Skeletal muscle tissue (tissue), 3 donors: ENCODE measurements at regions not wholly inside any gene's neighbourhood (a gene's known extent, or its start where the extent isn't known, plus 50 kb on each side); places are given as distances from the start of the nearest gene placed in this dataset.
"Not testable (repeated sequence)": the region's sequence is repeated elsewhere in the genome, so short reads cannot be mapped to it uniquely, and the experiment has no call there.

Source experiments
- H3K27ac ChIP-seq: one replicate; pipeline ENCODE4 v1.7.0; 2013; ENCODE audit warnings: mild to moderate bottlenecking, low read depth, low read length, inconsistent platforms
- H3K27me3 ChIP-seq, 3 donors: one replicate each; pipeline ENCODE4 v1.7.0; 2013; ENCODE audit warnings: low read length in 3 of 3; ENCODE audit not compliant: control insufficient read depth in 3 of 3, insufficient read depth in 3 of 3
- H3K36me3 ChIP-seq, 3 donors: one replicate each; pipeline ENCODE4 v1.7.0; 2013; ENCODE audit warnings: low read length in 3 of 3; ENCODE audit not compliant: control insufficient read depth in 3 of 3, insufficient read depth in 3 of 3
- H3K4me1 ChIP-seq, 3 donors: one replicate each; pipeline ENCODE4 v1.7.0; 2013; ENCODE audit warnings: low read length in 3 of 3, mild to moderate bottlenecking in 3 of 3; ENCODE audit not compliant: control insufficient read depth in 3 of 3, insufficient read depth in 3 of 3
- H3K4me3 ChIP-seq, 3 donors: one replicate each; pipeline ENCODE4 v1.7.0; 2013; ENCODE audit warnings: low read length in 3 of 3
- H3K9ac ChIP-seq, 3 donors: one replicate each; pipeline ENCODE4 v1.7.0; 2013; ENCODE audit warnings: low read length in 3 of 3, mild to moderate bottlenecking in 3 of 3, moderate library complexity in 2 of 3, low read depth in 1 of 3
- H3K9me3 ChIP-seq, 3 donors: one replicate each; pipeline ENCODE4 v1.7.0; 2013; ENCODE audit warnings: low read length in 3 of 3; ENCODE audit not compliant: control insufficient read depth in 3 of 3
- donor health status: Osteomylitis.

DNA sequence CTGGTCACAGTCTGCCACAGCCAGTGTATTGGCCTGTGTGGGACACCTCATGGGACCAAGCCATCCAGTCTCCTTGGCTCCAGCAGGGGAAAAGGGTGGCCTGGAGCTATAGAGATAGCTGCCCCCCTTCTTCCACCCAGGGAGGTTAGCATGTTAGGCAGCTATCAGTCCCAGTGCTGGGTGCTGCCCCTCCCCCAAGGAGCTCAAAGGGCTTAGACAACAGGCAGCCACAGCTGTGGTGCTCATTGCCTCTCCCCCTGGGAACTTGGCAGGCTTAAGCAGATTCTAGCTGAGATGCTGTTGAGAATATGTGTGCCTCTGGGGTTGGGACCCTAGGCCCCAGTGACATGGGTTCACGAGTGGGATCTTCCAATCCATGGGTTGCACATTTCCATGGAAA, 226.0 kb upstream of the PTGER4 start:
- H3K9ac ChIP-seq = no peak overlapping the region
- H3K4me3 ChIP-seq = no peak overlapping the region
- no peaks in the 10 kb centered on the region for H3K27me3 ChIP-seq
- H3K4me1 ChIP-seq = no peaks in the 10 kb centered on the region
- no peaks in the 10 kb centered on the region for H3K36me3 ChIP-seq
- peaks cover 0 to 2% (median 0%) of the 10 kb centered on the region in 3 donors for H3K9me3 ChIP-seq
- no peak overlapping the region for H3K27ac ChIP-seq

DNA sequence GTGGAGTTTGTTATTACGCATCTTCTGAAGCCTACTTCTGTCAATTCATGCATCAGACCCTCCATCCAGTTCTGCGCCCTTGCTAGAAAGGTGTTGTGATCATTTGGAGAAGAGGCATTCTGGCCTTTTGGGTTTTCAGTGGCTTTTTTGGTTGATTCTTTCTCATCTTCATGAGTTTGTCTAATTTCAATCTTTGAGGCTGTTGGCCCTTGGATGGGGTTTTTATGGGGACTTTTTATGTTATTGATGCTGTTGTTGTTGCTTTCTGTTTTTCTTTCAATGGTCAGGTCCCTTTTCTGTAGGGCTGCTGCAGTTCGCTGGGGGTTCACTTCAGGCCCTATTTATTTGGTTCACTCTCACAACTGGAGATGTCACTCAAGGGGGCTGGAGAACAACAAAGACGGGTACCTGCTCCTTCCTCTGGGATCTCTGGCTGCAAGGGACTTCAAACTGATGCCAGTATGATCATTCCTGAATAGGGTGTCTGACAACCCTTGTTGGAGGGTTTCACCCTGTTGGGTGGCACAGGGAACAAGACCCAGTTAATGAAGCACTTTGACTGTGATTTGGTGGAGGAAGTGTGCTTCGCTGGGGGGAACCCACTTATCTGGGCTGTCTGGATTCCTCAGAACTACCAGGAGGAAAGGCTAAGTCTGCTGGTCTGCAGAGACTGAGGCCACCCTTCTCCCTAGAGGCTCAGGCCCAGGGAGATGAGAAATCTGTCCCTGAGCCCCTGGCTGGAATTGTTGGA, 226.7 kb upstream of the PTGER4 start:
- no peaks in the 10 kb centered on the region for H3K36me3 ChIP-seq
- H3K27ac ChIP-seq = no peak overlapping the region
- no peak overlapping the region for H3K9ac ChIP-seq
- no peak overlapping the region for H3K4me3 ChIP-seq
- H3K4me1 ChIP-seq = no peaks in the 10 kb centered on the region
- no peaks in the 10 kb centered on the region for H3K27me3 ChIP-seq
- peaks cover 0 to 2% (median 0%) of the 10 kb centered on the region in 3 donors for H3K9me3 ChIP-seq

DNA sequence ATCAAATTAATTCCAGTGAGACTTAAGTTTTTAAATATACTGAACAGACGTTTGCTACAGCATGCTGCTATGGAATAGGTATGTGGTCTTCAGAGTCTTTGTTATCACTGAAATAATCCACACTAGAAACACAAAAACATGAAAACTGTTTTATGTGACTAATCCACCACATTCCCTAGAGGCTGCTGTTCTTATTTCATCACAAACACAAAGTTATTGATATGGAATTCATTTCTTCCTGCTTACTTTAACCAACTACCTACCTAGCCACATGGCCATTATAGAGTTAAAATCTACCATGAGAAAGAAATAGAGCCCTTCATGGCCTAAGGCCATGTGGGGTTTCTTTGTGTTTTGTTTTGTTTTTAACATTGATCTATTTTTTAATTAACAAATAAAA, 232.3 kb upstream of the PTGER4 start:
- Histone ChIP-seq H3K27me3 (no peaks in the 10 kb centered on the region), H3K4me3 (no peak overlapping the region), H3K9me3 (no peaks in the 10 kb centered on the region), H3K36me3 (no peaks in the 10 kb centered on the region), H3K9ac (no peak overlapping the region), H3K27ac (no peak overlapping the region), H3K4me1 (no peaks in the 10 kb centered on the region)

DNA sequence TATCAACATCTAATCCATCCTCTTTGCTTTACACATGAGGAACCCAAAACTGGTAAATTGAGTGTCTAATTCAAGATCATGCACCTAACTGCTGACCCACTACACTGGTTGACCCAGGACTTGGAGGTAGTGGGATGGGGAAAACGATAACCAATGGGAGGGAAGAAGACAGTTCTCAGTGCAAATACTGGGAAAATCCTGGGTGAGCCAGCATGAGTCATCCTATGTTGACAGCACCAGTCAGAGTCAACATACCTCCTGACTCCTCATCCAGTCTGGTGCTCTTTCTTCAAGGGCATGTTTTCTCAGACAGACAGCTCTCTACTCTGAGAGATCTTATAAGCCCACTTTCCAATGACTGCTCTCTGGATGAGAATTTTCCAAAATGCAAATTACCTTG, 232.8 kb upstream of the PTGER4 start:
- Histone ChIP-seq H3K9ac (no peak overlapping the region), H3K9me3 (no peaks in the 10 kb centered on the region), H3K36me3 (no peaks in the 10 kb centered on the region), H3K27ac (no peak overlapping the region), H3K4me1 (no peaks in the 10 kb centered on the region), H3K4me3 (no peak overlapping the region), H3K27me3 (no peaks in the 10 kb centered on the region)

DNA sequence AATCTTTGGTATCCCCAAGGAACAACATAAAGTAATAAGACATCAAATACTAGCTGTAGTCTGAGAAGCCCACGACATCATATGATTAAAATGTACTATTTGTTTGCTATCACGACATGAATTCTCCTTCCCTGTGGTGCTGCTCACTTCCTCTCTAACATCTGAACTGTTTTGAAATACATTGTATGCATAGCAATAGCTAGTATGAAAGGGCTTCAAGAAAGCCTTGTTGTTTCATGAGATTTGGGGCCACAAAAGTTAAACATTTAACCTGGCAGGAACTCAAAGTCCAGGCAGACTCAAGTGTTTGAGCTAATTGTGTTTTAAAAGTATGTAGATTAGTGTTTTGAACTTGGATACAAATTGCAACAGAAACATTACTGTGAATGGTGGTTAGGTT, 237.4 kb upstream of the PTGER4 start:
- Histone ChIP-seq H3K4me3 (no peak overlapping the region), H3K9me3 (no peaks in the 10 kb centered on the region), H3K27ac (no peak overlapping the region), H3K9ac (no peak overlapping the region), H3K27me3 (no peaks in the 10 kb centered on the region), H3K4me1 (no peaks in the 10 kb centered on the region), H3K36me3 (no peaks in the 10 kb centered on the region)

DNA sequence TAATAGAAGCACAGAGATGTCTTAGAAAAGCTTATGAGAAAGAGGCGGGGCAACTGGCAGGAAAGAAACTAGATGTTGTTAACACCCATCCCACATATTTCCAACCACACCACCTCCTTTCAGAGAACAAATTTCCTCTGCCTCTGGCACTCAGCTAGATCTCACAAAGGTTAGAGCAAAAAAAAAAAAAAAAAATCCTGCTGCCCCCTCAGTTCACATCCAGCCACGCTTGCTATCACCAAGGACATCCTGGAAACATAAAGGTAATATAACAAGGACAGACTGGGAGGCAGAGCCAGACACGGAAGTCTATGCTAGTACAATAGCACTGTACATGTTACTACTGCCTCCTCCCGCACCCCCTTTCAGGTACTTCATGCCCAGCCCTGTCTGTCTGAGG, 238.0 kb upstream of the PTGER4 start:
- Histone ChIP-seq H3K9ac (no peak overlapping the region), H3K36me3 (no peaks in the 10 kb centered on the region), H3K27ac (no peak overlapping the region), H3K4me1 (no peaks in the 10 kb centered on the region), H3K9me3 (no peaks in the 10 kb centered on the region), H3K4me3 (no peak overlapping the region), H3K27me3 (no peaks in the 10 kb centered on the region)

DNA sequence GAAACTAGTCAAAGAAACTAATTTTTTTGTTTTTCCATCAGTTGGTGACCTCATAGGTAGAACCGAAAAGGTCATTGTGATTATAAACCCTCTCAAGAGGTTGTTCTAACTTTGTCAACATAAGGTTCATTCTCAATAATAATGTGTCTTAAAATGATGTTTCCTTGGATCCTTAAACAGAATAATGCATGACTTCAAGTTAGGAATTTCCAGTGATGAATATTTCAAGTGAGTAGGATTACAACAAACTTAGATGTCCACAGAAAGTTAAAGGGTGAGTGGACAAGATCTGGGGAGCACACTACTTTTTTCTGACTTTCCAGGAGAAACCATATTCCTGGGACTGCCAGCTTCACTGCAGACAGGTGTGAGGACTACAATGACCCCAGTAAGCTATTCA, 239.0 kb upstream of the PTGER4 start:
- no peaks in the 10 kb centered on the region for H3K9me3 ChIP-seq
- H3K4me3 ChIP-seq = no peak overlapping the region
- H3K27me3 ChIP-seq = no peaks in the 10 kb centered on the region
- H3K36me3 ChIP-seq = no peaks in the 10 kb centered on the region
- H3K4me1 ChIP-seq = no peaks in the 10 kb centered on the region
- no peak overlapping the region for H3K9ac ChIP-seq
- H3K27ac ChIP-seq = no peak overlapping the region

DNA sequence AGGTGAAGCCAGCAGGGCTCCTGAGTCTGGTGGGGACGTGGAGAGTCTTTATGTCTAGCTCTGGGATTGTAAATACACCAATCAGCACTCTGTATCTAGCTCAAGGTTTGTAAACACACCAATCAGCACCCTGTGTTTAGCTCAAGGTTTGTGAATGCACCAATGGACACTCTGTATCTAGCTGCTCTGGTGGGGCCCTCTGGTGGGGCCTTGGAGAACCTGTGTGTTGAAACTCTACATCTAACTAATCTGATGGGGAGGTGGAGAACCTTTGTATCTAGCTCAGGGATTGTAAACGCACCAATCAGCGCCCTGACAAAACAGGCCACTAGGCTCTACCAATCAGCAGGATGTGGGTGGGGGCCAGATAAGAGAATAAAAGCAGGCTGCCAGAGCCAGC, 240.6 kb upstream of the PTGER4 start:
- H3K36me3 ChIP-seq, H3K9ac ChIP-seq, H3K4me1 ChIP-seq, H3K27me3 ChIP-seq, H3K9me3 ChIP-seq, H3K27ac ChIP-seq, H3K4me3 ChIP-seq: not testable (repeated sequence)

DNA sequence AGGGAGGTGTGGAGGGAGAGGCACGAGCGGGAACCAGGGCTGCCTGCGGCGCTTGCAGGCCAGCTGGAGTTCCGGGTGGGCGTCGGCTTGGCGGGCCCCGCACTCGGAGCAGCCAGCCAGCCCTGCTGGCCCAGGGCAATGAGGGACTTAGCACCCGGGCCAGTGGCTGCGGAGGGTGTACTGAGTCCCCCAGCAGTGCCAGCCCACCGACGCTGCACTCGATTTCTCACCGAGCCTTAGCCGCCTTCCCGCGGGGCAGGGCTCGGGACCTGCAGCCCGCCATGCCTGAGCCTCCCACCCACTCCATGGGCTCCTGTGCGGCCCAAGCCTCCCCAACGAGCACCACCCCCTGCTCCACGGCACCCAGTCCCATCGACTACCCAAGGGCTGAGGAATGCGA, 241.1 kb upstream of the PTGER4 start:
- not testable (repeated sequence) for H3K9ac ChIP-seq, H3K4me3 ChIP-seq, H3K36me3 ChIP-seq, H3K9me3 ChIP-seq, H3K4me1 ChIP-seq, H3K27ac ChIP-seq, H3K27me3 ChIP-seq

DNA sequence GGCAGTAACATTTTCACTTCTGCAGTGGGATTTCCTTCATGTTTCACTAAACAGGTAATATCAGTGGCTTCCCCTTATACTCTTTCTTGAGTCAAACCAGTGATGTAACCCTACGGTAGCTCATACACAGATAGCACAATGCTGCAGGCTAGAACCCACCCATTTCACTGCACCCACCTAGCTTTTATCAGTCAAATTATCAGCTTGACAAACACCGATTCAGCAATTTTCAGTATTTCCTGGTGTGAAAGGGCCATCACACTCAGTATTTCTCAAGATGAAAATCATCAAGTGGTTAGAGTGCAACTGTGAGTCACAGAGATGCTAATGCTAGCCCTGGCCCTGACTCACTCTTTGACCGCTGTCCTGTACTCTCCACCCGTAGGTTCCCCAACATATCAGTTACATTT, 242.3 kb upstream of the PTGER4 start:
- H3K27me3 ChIP-seq = no peaks in the 10 kb centered on the region
- no peaks in the 10 kb centered on the region for H3K9me3 ChIP-seq
- H3K27ac ChIP-seq = no peak overlapping the region
- no peak overlapping the region for H3K9ac ChIP-seq
- H3K4me1 ChIP-seq = no peaks in the 10 kb centered on the region
- no peak overlapping the region for H3K4me3 ChIP-seq
- H3K36me3 ChIP-seq = no peaks in the 10 kb centered on the region
